ENCODE measurements at regions not wholly inside any gene's neighbourhood (a gene's known extent, or its start where the extent isn't known, plus 50 kb on each side); places are given as distances from the start of the nearest gene placed in this dataset.

DNA sequence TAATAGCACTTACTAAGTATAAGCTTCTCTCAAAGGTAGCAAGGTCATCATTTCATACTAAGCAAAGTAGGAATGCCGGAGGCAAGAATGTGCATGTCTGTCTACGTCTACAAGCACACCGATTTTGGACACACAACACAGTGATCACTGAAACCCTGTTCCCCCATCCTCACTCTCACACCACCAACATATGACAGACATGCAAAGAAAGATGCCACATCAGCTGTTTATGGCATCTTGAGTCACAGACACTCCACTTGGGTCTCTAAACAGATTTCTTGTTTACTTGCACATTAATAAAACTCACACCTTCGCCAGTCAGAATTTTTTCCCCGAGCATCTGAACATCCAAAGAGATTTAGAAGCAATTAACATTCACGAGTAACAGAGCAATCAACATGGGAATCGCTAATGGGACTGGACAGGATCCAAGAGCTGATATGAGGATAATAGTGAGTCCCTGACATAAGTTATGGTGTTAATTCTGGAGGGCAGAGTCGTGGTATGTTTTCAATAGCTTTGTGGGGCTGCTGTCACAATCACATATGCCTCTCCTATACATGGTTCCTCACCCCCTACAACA lies 324.1 kb downstream of the DHX15 start:
- no peak overlapping the region for H3K4me3 ChIP-seq (ENCODE audit: low read depth, poor library complexity, severe bottlenecking)
- intact Hi-C loops (cut with DNase I; ENCODE audit: low total_unique reads), result no loop called here
- WGBS, 2 donors, result 49% methylated on average over 8 of the region's 8 CpGs
- DNase-seq (ENCODE audit: low spot score in 2 of 2), result no peak
- TF ChIP-seq, protein P1, sequence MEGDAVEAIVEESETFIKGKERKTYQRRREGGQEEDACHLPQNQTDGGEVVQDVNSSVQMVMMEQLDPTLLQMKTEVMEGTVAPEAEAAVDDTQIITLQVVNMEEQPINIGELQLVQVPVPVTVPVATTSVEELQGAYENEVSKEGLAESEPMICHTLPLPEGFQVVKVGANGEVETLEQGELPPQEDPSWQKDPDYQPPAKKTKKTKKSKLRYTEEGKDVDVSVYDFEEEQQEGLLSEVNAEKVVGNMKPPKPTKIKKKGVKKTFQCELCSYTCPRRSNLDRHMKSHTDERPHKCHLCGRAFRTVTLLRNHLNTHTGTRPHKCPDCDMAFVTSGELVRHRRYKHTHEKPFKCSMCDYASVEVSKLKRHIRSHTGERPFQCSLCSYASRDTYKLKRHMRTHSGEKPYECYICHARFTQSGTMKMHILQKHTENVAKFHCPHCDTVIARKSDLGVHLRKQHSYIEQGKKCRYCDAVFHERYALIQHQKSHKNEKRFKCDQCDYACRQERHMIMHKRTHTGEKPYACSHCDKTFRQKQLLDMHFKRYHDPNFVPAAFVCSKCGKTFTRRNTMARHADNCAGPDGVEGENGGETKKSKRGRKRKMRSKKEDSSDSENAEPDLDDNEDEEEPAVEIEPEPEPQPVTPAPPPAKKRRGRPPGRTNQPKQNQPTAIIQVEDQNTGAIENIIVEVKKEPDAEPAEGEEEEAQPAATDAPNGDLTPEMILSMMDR (IDR thresholded peaks at IDR 0.05), result no peak
- TF ChIP-seq POLR2A (IDR thresholded peaks at IDR 0.05), result no peak

DNA sequence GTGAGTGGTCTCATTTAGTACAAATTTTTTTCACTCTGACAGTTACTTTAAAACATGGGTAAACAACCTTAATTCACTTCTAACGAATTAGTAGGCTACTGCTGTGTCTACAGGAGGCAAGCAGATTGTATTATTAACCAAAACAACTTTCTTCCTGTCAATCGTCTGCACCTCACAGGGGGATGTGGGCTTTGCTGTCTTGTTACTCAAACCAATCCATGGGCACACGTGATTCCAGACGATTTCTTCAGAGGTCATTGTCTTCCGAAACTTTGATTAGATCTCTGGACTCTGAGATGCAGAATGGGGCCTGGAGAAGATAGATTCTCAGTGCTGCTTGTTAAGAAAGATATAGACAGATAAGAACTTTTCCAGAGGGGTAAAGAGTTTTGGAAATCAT lies 327.8 kb downstream of the DHX15 start:
- 58 to 67% methylated on average over 5 of the region's 5 CpGs for WGBS, 2 donors
- H3K4me3 ChIP-seq (ENCODE audit: low read depth, poor library complexity, severe bottlenecking), result no peak overlapping the region
- TF ChIP-seq, protein P1 (IDR thresholded peaks at IDR 0.05), result no peak
- no peak for TF ChIP-seq POLR2A (IDR thresholded peaks at IDR 0.05)
- DNase-seq (ENCODE audit: low spot score in 2 of 2), result no peak
- intact Hi-C loops (cut with DNase I; ENCODE audit: low total_unique reads), result no loop called here

DNA sequence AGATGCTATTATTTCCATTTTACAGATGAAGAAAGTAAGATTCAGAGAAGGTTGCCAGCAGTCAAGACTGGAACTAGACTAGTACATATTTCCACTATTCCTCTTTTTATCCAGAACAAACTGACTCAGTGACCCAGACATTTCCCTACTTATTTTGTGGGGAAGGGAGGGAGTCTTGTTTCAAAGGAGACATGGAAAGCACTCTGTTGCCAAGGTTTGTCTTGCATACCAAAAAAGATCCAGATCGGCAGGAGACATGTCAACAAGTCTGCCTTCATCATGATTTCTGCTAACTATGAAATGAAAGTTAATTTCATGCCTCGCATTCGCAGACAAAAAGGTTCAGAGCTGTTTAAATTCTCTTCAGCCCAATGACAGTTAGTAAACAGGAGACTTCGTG lies 328.3 kb downstream of the DHX15 start:
- no peak for TF ChIP-seq POLR2A (IDR thresholded peaks at IDR 0.05)
- TF ChIP-seq, protein P1 (IDR thresholded peaks at IDR 0.05), result no peak
- intact Hi-C loops (cut with DNase I; ENCODE audit: low total_unique reads), result no loop called here

GRCh38 chr4:24252121-24252520 lies 332.2 kb downstream of the DHX15 start:
- intact Hi-C loops (cut with DNase I; ENCODE audit: low total_unique reads), result no loop called here
- TF ChIP-seq, protein P1 (IDR thresholded peaks at IDR 0.05), result no peak
- TF ChIP-seq POLR2A (IDR thresholded peaks at IDR 0.05), result no peak
- WGBS, 2 donors, result 49 to 50% methylated on average over 2 of the region's 2 CpGs
- no peak overlapping the region for H3K4me3 ChIP-seq (ENCODE audit: low read depth, poor library complexity, severe bottlenecking)
- DNase-seq (ENCODE audit: low spot score in 2 of 2), result no peak

More for the DNA sequence above, 328.3 kb downstream of the DHX15 start:
- WGBS, 2 donors, result 69 to 80% methylated on average over 4 of the region's 4 CpGs
- DNase-seq (ENCODE audit: low spot score in 2 of 2), result no peak
- H3K4me3 ChIP-seq (ENCODE audit: low read depth, poor library complexity, severe bottlenecking), result no peak overlapping the region

GRCh38 chr4:24251589-24251988 lies 332.8 kb downstream of the DHX15 start:
- DNase-seq (ENCODE audit: low spot score in 2 of 2), result no peak
- intact Hi-C loops (cut with DNase I; ENCODE audit: low total_unique reads), result no loop called here
- no peak for TF ChIP-seq POLR2A (IDR thresholded peaks at IDR 0.05)
- TF ChIP-seq, protein P1 (IDR thresholded peaks at IDR 0.05), result no peak
- no peak overlapping the region for H3K4me3 ChIP-seq (ENCODE audit: low read depth, poor library complexity, severe bottlenecking)
- WGBS, 2 donors, result 83 to 91% methylated on average over 2 of the region's 2 CpGs

DNA sequence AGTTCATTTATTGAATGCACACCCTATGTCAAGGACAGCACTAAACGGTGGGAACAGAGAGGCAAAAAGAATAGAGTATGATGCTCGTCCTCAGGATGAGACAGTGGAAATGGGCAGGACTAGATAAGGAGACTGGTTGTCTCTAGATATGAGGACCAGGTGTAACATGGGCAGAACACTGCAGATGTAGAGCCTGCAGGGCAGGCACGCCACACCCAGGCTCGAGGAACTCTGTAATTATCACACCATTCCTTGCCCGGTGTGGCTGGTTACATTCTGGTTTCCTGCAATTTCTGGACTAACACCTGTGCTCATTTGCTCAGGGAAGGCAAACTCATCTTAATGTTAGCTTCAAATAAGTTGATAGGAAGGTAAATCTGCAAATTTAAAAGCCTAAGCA lies 334.4 kb downstream of the DHX15 start:
- H3K4me3 ChIP-seq (ENCODE audit: low read depth, poor library complexity, severe bottlenecking), result no peak overlapping the region
- 60 to 65% methylated on average over 5 of the region's 5 CpGs for WGBS, 2 donors
- TF ChIP-seq, protein P1 (IDR thresholded peaks at IDR 0.05), result no peak
- no peak for TF ChIP-seq POLR2A (IDR thresholded peaks at IDR 0.05)
- intact Hi-C loops (cut with DNase I; ENCODE audit: low total_unique reads), result no loop called here
- no peak for DNase-seq (ENCODE audit: low spot score in 2 of 2)
